Mesenchymal stem cell (in vitro differentiated cells and primary cell): ENCODE measurements at regions not wholly inside any gene's neighbourhood (a gene's known extent, or its start where the extent isn't known, plus 50 kb on each side); places are given as distances from the start of the nearest gene placed in this dataset.

Experiments used
- DNase-seq: peaks from one replicate; pipeline ENCODE4 v3.0.0-alpha.2; 2013
- H2AFZ ChIP-seq: one replicate; pipeline ENCODE4 v1.6.1; 2013; ENCODE audit warnings: low read depth, mild to moderate bottlenecking, control low read depth, inconsistent platforms, low read length, moderate library complexity
- H2AK5ac ChIP-seq: 2 replicates; pipeline ENCODE4 v1.6.1; 2013; ENCODE audit warnings: low read length, moderate library complexity, mild to moderate bottlenecking, inconsistent platforms; ENCODE audit not compliant: severe bottlenecking
- H2BK120ac ChIP-seq: one replicate; pipeline ENCODE4 v1.6.1; 2013; ENCODE audit warnings: low read depth, mild to moderate bottlenecking, inconsistent platforms, low read length, moderate library complexity
- H2BK12ac ChIP-seq, 2 experiments: one replicate each; pipeline ENCODE4 v1.6.1; 2013; ENCODE audit warnings: inconsistent platforms in 2 of 2, low read length in 2 of 2, mild to moderate bottlenecking in 2 of 2, moderate library complexity in 2 of 2, control low read depth in 1 of 2
- H2BK15ac ChIP-seq: one replicate; pipeline ENCODE4 v1.6.1; 2013; ENCODE audit warnings: mild to moderate bottlenecking, low read depth, inconsistent platforms; ENCODE audit not compliant: poor library complexity, severe bottlenecking
- H2BK5ac ChIP-seq: 2 replicates; pipeline ENCODE4 v1.6.1; 2013; ENCODE audit warnings: low read depth, mild to moderate bottlenecking, low read length, control low read depth, inconsistent platforms; ENCODE audit not compliant: poor library complexity, severe bottlenecking
- H3K14ac ChIP-seq, 2 experiments: one replicate each; pipeline ENCODE4 v1.6.1; 2013; ENCODE audit warnings: inconsistent platforms in 2 of 2, low read length in 2 of 2, control low read depth in 1 of 2, mild to moderate bottlenecking in 1 of 2, moderate library complexity in 1 of 2
- H3K18ac ChIP-seq, 2 experiments: one replicate each; pipeline ENCODE4 v1.6.1; 2013; ENCODE audit warnings: inconsistent platforms in 2 of 2, low read length in 2 of 2, control low read depth in 1 of 2, low read depth in 1 of 2, mild to moderate bottlenecking in 1 of 2
- H3K23ac ChIP-seq, 2 experiments: one replicate each; pipeline ENCODE4 v1.6.1; 2013; ENCODE audit warnings: inconsistent platforms in 2 of 2, low read length in 2 of 2, mild to moderate bottlenecking in 2 of 2, moderate library complexity in 2 of 2, control low read depth in 1 of 2
- H3K27ac ChIP-seq: 2 replicates; pipeline ENCODE4 v1.5.1; 2013; ENCODE audit warnings: mild to moderate bottlenecking, moderate library complexity, low read length, control low read depth, inconsistent platforms; ENCODE audit not compliant: poor library complexity, severe bottlenecking
- H3K27me3 ChIP-seq, 2 experiments: 2 replicates each; pipeline versions ENCODE4 v1.6.1 to v1.7.0; 2013; ENCODE audit warnings: low read length in 2 of 2, mild to moderate bottlenecking in 2 of 2, moderate library complexity in 2 of 2, control low read depth in 1 of 2, inconsistent platforms in 1 of 2; ENCODE audit not compliant: control insufficient read depth in 1 of 2, insufficient read depth in 1 of 2
- H3K36me3 ChIP-seq, 2 experiments: 2 replicates each; pipeline versions ENCODE4 v1.6.1 to v1.7.0; 2013; ENCODE audit warnings: low read length in 2 of 2, control low read depth in 1 of 2, inconsistent platforms in 1 of 2, low read depth in 1 of 2, mild to moderate bottlenecking in 1 of 2; ENCODE audit not compliant: insufficient read depth in 2 of 2, control insufficient read depth in 1 of 2
- H3K4ac ChIP-seq, 2 experiments: one replicate each; pipeline ENCODE4 v1.6.1; 2013; ENCODE audit warnings: inconsistent platforms in 2 of 2, low read length in 2 of 2, mild to moderate bottlenecking in 2 of 2, moderate library complexity in 2 of 2, control low read depth in 1 of 2, low read depth in 1 of 2
- H3K4me1 ChIP-seq: 2 replicates; pipeline ENCODE4 v1.6.1; 2013; ENCODE audit warnings: low read depth, low read length, control low read depth; ENCODE audit not compliant: control insufficient read depth, insufficient read depth
- H3K4me2 ChIP-seq: 2 replicates; pipeline ENCODE4 v1.6.1; 2013; ENCODE audit warnings: low read length, mild to moderate bottlenecking, inconsistent platforms; ENCODE audit not compliant: poor library complexity, severe bottlenecking
- H3K4me3 ChIP-seq, 2 experiments: 2 replicates each; pipeline versions ENCODE4 v1.5.1 to v1.7.0; 2013; ENCODE audit warnings: low read length in 2 of 2, mild to moderate bottlenecking in 2 of 2, control low read depth in 1 of 2, low read depth in 1 of 2; ENCODE audit not compliant: insufficient read depth in 1 of 2
- H3K79me1 ChIP-seq: replicated peaks from 2 replicates; pipeline ENCODE4 v1.6.1; 2013; ENCODE audit warnings: mild to moderate bottlenecking, control low read depth, low read length, inconsistent platforms; ENCODE audit not compliant: poor library complexity, severe bottlenecking
- H3K9ac ChIP-seq: 2 replicates; pipeline ENCODE4 v1.7.0; 2013; ENCODE audit warnings: mild to moderate bottlenecking, low read length, moderate library complexity
- H3K9me3 ChIP-seq: 2 replicates; pipeline ENCODE4 v1.7.0; 2013; ENCODE audit warnings: mild to moderate bottlenecking, low read length; ENCODE audit not compliant: control insufficient read depth
- H4K8ac ChIP-seq: one replicate; pipeline ENCODE4 v1.6.1; 2013; ENCODE audit warnings: inconsistent platforms, mild to moderate bottlenecking, low read length, moderate library complexity
- H4K91ac ChIP-seq: one replicate; pipeline ENCODE4 v1.6.1; 2013; ENCODE audit warnings: mild to moderate bottlenecking, low read length, inconsistent platforms
- WGBS: methylation state at CpG from one replicate; pipeline ENCODE4 v1.1.7; 2013; ENCODE audit warnings: mixed read lengths; 5-methylcytosine and 5-hydroxymethylcytosine counted together

DNA sequence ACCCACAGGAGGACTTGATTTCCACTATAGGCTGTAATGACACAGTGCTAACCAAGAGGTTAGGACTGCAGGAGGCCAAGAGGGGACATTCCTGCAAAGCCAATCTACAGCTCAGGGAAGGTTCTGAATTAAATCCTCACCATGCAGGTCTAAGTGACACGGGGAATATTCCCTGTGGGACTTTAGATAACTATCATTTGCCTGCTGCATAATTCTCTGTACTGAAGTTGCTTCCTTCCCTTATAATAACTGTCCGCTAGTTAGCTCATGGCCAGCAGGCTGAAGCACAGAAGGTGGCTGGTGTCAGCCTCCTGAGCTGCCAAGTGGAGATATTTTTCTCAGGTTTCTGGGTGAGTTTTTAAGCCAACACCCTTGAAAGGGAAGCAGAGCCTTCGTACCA is 74.6 kb upstream of the SOX9 start:
- DNase-seq = no peak
- no peak overlapping the region for H4K91ac ChIP-seq
- H3K23ac ChIP-seq = no peak overlapping the region
- H2BK15ac ChIP-seq = no peak overlapping the region
- no peak overlapping the region for H3K9ac ChIP-seq
- no peak overlapping the region for H3K27ac ChIP-seq
- no peak overlapping the region for H3K18ac ChIP-seq
- no peak overlapping the region for H2BK120ac ChIP-seq
- H2AK5ac ChIP-seq = no peak overlapping the region
- peaks cover 4 to 14% of the 10 kb centered on the region in 2 experiments for H3K27me3 ChIP-seq
- no peak overlapping the region for H4K8ac ChIP-seq
- WGBS = 82% methylated on average over 3 of the region's 3 CpGs
- no peak overlapping the region for H2BK5ac ChIP-seq
- H3K79me1 ChIP-seq = no peaks in the 10 kb centered on the region
- H2AFZ ChIP-seq = no peak overlapping the region
- no peak overlapping the region for H3K14ac ChIP-seq
- H3K4me1 ChIP-seq = no peaks in the 10 kb centered on the region
- no peak overlapping the region for H3K4ac ChIP-seq
- H3K4me3 ChIP-seq = no peak overlapping the region
- no peaks in the 10 kb centered on the region for H3K36me3 ChIP-seq
- H3K9me3 ChIP-seq = no peaks in the 10 kb centered on the region
- H2BK12ac ChIP-seq = no peak overlapping the region
- H3K4me2 ChIP-seq = no peak overlapping the region

DNA sequence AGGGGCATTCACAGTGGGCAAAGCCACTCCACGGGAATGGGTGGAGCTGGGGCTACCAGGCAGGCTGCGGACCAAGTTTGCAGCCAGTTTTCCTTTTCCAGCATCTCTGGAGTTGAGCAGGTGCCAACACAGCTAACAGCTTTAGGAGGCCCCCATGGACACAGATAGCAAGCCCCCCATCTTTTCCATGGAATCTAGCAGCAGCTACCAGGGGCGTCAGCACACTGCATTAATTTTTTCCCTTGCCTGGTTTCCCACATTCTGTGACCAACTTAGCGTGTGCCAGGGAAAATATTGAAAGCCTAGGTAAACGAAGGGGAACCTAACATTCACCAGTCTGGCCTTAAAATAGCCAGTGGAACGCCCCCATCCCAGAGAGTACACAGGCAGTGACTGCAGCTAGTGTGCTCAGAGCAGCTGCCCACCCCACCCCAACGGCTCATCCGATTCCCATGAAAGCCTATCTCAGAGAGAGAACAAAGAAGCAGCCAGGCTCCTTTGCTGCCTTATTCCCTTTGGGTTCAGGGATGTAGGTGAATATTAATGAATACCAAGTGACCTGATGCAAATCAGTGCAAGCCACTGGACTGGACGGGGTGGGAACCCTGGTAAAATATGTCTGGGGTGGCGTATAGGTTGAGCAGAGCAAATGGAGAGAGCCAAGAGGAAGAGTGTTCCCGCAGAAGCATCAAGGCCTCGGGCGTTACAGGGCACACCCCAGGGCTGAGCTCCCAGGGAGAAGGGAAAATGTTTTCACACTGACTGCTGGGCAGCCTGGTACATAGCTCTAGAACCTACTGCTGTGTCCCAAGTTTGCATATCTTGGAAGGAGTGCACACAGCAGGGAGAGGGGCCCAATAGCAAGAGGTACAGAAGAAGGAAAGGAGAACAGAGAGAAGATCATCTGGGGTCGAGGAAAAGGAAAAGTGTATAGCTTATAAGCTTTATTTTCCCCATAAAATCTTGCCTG is 73.9 kb upstream of the SOX9 start:
- H3K4me2 ChIP-seq = no peak overlapping the region
- no peak overlapping the region for H3K4me3 ChIP-seq
- no peak overlapping the region for H2BK12ac ChIP-seq
- H2AK5ac ChIP-seq = no peak overlapping the region
- H2AFZ ChIP-seq = no peak overlapping the region
- no peak for DNase-seq
- peaks cover 4 to 14% of the 10 kb centered on the region in 2 experiments for H3K27me3 ChIP-seq
- no peak overlapping the region for H4K8ac ChIP-seq
- H2BK5ac ChIP-seq = no peak overlapping the region
- H3K14ac ChIP-seq = no peak overlapping the region
- H2BK120ac ChIP-seq = no peak overlapping the region
- no peak overlapping the region for H2BK15ac ChIP-seq
- H3K27ac ChIP-seq = no peak overlapping the region
- no peak overlapping the region for H3K23ac ChIP-seq
- H3K4ac ChIP-seq = no peak overlapping the region
- H3K9me3 ChIP-seq = no peaks in the 10 kb centered on the region
- no peaks in the 10 kb centered on the region for H3K36me3 ChIP-seq
- no peaks in the 10 kb centered on the region for H3K4me1 ChIP-seq
- no peak overlapping the region for H3K9ac ChIP-seq
- H3K18ac ChIP-seq = no peak overlapping the region
- WGBS = 83% methylated on average over 13 of the region's 14 CpGs
- no peak overlapping the region for H4K91ac ChIP-seq
- no peaks in the 10 kb centered on the region for H3K79me1 ChIP-seq

DNA sequence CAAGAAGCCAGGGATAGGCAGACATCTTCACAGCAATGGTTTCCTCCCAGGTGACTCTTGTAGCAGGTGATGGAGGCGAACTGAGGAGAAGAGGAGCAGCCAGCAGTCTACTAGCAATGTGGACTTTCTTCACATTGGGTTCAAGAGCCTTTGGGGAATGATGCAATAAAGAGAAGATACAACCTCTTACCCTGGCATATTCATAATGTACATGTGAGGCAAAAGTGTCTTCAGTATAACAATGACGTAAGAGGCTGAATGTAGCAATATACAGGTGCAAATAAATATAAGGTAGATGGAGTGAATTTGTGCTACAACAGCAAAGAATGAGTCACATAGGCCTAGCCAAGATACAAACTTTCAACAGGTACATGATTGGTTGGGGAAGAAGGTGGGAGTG is 70.9 kb upstream of the SOX9 start:
- DNase-seq = no peak
- Histone ChIP-seq H4K8ac (no peak overlapping the region), H3K9me3 (no peaks in the 10 kb centered on the region), H3K27me3 (peaks cover 15 to 23% of the 10 kb centered on the region in 2 experiments), H3K14ac (no peak overlapping the region), H3K4ac (no peak overlapping the region), H3K4me2 (no peak overlapping the region), H2BK5ac (no peak overlapping the region), H3K23ac (no peak overlapping the region), H2BK12ac (no peak overlapping the region), H4K91ac (no peak overlapping the region), H3K79me1 (no peaks in the 10 kb centered on the region), H3K27ac (no peak overlapping the region), H2AFZ (no peak overlapping the region), H3K9ac (no peak overlapping the region), H3K18ac (no peak overlapping the region), H3K36me3 (no peaks in the 10 kb centered on the region), H2BK120ac (no peak overlapping the region), H3K4me3 (no peak overlapping the region), H3K4me1 (peaks cover 3% of the 10 kb centered on the region), H2AK5ac (no peak overlapping the region), H2BK15ac (no peak overlapping the region)
- WGBS = 86% methylated on average over 2 of the region's 2 CpGs

DNA sequence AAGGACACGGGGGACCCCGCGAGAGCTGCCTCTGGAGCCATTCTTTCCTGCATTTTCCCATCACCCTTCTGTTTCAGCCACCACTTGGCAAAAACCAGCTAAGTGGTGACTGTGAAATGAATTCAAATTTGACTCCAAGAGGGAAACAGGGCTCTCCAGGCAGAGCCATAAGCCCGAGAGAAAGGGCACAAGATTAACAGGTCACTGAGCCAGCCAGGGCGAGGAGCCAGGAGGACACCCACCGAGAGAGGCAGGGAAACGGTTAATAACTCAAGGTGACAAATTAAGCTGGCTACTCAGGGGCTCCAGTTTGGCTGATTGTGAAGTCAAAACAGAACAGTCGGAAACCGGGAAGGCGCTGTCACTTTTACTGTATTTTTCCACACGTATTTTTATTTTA is 67.8 kb upstream of the SOX9 start:
- no peak overlapping the region for H3K9ac ChIP-seq
- H2BK15ac ChIP-seq = no peak overlapping the region
- H3K4me3 ChIP-seq = peak overlapping the region in 1 of 2 experiments; percentile 32
- no peak overlapping the region for H3K14ac ChIP-seq
- peaks cover 14 to 32% of the 10 kb centered on the region in 2 experiments for H3K27me3 ChIP-seq
- H3K27ac ChIP-seq = no peak overlapping the region
- H4K91ac ChIP-seq = no peak overlapping the region
- no peaks in the 10 kb centered on the region for H3K9me3 ChIP-seq
- 62% methylated on average over 7 of the region's 11 CpGs for WGBS
- no peak for DNase-seq
- H2AK5ac ChIP-seq = no peak overlapping the region
- H3K23ac ChIP-seq = no peak overlapping the region
- no peak overlapping the region for H2AFZ ChIP-seq
- no peaks in the 10 kb centered on the region for H3K79me1 ChIP-seq
- no peak overlapping the region for H3K4me2 ChIP-seq
- no peak overlapping the region for H2BK5ac ChIP-seq
- no peak overlapping the region for H2BK120ac ChIP-seq
- H3K18ac ChIP-seq = no peak overlapping the region
- H3K4ac ChIP-seq = no peak overlapping the region
- no peak overlapping the region for H4K8ac ChIP-seq
- H2BK12ac ChIP-seq = no peak overlapping the region
- H3K4me1 ChIP-seq = peaks cover 3% of the 10 kb centered on the region
- H3K36me3 ChIP-seq = no peaks in the 10 kb centered on the region
